Cardiac fibroblast (primary cell): ENCODE measurements at regions not wholly inside any gene's neighbourhood (a gene's known extent, or its start where the extent isn't known, plus 50 kb on each side); places are given as distances from the start of the nearest gene placed in this dataset.
"Not testable (repeated sequence)": the region's sequence is repeated elsewhere in the genome, so short reads cannot be mapped to it uniquely, and the experiment has no call there.

Experiments used
- DNase-seq, 2 donors: peaks; one replicate each; pipeline versions ENCODE4 v3.0.0 to v3.0.0-alpha.2; 2010; ENCODE audit warnings: low read depth in 2 of 2
- H3K4me3 ChIP-seq, 2 donors: replicated peaks in 1 of 2; 1 replicate in 1 of 2; 2 replicates in 1 of 2; pipeline ENCODE4 v1.5.1; 2011; ENCODE audit warnings: low read depth in 2 of 2, low read length in 2 of 2, mild to moderate bottlenecking in 2 of 2, moderate library complexity in 1 of 2
- CTCF ChIP-seq: IDR thresholded peaks from one replicate; pipeline ENCODE4 v1.5.1; 2011; ENCODE audit warnings: low read depth, mild to moderate bottlenecking, low read length, inconsistent platforms

DNA sequence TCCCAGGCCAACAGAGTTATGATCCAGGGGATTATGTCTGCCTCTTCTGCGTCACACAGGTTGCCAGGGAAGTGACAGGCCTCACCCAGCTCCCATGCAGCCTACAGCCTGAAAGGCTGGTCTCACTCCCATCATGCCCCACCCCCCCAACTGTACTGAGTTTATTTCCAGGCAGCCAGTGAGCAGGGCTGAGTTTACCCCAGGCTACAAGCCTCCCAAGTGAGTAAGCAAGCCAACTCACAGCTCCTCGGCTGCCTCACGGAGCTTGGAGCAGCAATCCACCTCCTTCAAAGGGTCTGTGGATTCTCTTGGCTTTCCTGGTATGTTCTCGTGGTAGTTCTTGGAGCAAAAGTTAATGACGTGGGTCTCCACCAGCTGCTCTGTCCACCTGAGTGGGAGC is 1147.6 kb upstream of the ADGRL4 start:
- TF ChIP-seq CTCF, result no peak
- DNase-seq, result peak in 1 of 2 donors; percentile 1
- H3K4me3 ChIP-seq, result no peak overlapping the region

DNA sequence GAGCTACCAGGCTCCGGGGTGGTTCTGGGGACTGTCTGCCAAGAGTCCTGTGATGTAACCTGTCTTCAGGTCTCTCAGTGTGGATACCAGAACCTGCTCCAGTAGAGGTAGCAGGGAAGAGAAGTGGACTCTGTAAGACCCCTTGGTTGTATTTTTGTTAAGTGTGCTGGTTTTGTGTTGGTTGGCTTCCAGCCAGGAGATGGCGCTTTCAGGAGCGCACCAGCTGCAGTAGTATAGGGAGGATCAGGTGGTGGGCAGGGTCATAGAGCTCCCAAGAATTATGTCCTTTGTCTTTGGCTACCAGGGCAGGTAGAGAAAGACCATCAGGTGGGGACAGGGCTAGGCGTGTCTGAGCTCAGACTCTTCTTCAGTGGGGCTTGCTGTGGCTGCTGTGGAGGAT is 1147.2 kb upstream of the ADGRL4 start:
- TF ChIP-seq CTCF, result no peak
- no peak for DNase-seq

GRCh38 chr1:80143361-80143760 is 1136.8 kb upstream of the ADGRL4 start:
- TF ChIP-seq CTCF, result no peak
- no peak overlapping the region for H3K4me3 ChIP-seq
- DNase-seq, result no peak

More for the DNA sequence above, 1147.2 kb upstream of the ADGRL4 start:
- H3K4me3 ChIP-seq, result no peak overlapping the region

DNA sequence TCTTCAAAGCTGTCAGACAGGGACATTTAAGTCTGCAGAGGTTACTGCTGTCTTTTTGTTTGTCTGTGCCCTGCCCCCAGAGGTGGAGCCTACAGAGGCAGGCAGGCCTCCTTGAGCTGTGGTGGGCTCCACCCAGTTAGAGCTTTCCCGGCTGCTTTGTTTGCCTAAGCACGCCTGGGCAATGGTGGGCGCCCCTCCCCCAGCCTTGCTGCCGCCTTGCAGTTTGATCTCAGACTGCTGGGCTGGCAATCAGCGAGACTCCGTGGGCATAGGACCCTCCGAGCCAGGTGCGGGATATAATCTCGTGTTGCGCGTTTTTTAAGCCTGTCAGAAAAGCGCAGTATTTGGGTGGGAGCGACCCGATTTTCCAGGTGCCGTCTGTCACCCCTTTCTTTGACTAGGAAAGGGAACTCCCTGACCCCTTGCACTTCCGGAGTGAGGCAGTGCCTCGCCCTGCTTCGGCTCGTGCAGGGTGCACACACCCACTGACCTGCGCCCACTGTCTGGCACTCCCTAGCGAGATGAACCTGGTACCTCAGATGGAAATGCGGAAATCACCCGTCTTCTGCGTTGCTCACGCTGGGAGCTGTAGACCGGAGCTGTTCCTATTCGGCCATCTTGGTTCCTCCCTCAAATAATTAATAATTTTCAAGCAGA is 1131.5 kb upstream of the ADGRL4 start:
- not testable (repeated sequence) for DNase-seq, H3K4me3 ChIP-seq

DNA sequence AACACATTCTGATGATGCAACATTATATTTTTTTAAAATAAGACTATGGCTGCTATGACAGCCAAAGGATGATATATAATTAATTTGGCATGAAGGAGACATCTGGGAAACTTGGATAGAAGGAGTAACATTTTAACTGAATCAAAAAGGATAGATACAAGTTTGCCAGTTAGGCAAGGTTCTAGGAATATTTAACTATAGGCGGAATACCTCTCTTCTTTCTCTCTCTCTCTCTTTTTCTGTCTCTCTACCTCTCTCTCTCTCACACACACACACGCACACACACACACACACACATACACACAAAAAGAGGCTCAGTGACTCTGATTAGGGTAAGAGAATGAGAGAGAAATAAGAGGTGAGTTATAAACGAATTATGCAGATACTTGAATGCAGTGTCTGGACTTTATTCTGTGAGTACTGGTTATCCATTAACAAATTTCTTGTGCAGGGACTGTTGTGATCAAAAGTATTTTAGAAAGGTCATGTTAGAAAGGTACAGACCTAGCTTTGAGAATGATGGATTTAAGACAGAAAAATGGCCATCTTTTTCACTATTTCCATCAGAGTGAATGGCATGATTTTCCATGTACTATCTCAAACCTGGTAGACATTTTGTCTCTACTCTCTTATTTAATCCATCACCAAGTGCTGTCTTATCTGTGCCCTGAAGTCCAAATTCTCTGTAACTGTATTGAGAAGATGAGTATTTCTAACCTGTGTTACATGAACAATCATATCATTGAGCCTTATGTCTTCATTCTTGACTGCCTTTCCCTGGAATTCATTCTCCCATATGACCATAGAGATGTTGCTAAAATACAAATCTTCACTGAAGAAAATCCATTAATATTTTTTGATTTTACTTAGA is 1106.9 kb upstream of the ADGRL4 start:
- no peak for TF ChIP-seq CTCF
- DNase-seq, result no peak
- no peak overlapping the region for H3K4me3 ChIP-seq

- H3K4me3 ChIP-seq, result no peak overlapping the region
- TF ChIP-seq CTCF, result no peak
- DNase-seq, result no peak
Observed at GRCh38 chr1:80101159-80101558, 1094.6 kb upstream of the ADGRL4 start.

DNA sequence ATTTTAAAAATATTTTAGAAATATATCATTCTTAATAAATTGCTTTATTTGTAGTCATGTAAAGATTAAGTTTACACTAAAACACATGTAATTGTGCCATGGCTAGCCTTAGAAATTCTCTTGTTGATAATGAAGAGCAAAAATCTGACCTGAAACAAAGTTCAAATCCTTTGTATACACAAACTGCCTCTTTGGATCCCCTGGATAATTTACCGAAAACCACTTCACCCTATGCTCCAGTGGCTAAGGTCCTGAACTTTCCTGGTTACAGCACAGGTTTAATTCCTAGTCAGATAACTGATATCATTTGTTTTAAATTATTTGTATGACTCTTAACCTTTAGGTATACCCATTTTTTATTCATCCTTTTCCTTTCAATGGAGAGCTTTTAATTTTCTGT is 1093.2 kb upstream of the ADGRL4 start:
- no peak for DNase-seq
- no peak overlapping the region for H3K4me3 ChIP-seq
- no peak for TF ChIP-seq CTCF
